GM18508 (cell line): ENCODE measurements at regions not wholly inside any gene's neighbourhood (a gene's known extent, or its start where the extent isn't known, plus 50 kb on each side); places are given as distances from the start of the nearest gene placed in this dataset.

Experiments used
- ATAC-seq: cut with Tn5 transposase; IDR thresholded peaks from one replicate; pipeline ENCODE4 v1.9.1; 2021; ENCODE audit warnings: moderate number of reproducible peaks; ENCODE audit not compliant: insufficient read depth, unreplicated experiment

DNA sequence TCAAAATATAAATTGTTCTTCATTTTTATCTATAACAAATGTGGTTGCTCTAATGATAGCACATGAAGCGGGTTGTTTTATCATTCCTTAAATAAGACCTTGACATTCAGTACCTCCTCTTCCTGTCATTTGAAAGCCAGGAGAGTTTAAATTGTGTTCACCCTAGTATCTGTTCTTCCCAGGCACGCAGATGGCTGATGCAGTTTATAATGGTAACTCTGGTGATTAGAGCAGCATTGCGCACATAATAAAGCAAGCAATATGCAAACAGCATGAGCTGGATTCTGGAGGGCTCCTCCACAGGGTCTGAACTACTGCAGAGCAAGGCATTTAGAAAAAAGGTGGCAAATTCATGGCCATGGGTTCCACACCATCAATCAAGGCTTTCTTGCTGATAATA is 307.8 kb downstream of the ENC1 start:
- no peak for ATAC-seq

DNA sequence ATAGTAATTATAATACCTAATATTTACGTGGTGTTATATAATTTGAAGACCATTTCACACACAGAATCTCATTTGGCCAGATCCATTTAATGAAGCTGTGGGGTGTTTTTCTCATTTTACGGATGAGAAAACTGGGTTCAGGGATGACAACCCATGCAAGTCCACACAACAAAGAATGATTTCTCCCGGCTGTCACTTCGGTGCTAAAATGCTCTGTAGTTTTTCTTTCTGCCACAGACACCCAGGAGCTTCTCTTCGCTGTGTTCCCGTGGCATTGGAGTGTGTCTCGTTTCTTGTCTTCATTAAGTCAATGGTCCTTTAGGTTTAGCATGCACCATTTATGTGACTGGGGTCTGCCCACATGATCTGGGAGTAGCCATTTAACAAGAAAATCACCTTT is 308.5 kb downstream of the ENC1 start:
- ATAC-seq, result no peak

DNA sequence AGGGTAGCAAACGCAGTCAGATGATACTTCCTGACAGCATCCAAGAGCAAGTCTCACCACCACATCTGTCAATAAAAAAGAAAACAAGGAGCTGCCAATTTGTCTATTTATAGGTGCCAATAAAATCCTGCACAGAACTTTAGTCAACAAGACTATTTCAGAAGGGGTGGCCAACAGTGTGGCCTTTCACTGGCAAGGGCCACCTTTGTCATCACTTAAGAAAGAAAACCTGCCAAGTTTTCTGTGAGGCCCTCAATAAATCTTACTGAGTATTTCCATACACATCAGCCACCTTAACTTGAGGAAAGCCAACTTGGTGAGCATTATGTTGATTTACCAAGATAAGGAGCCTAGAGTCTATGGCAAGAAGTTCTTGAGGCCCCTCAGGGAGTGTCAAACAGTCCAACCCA is 312.3 kb downstream of the ENC1 start:
- no peak for ATAC-seq

DNA sequence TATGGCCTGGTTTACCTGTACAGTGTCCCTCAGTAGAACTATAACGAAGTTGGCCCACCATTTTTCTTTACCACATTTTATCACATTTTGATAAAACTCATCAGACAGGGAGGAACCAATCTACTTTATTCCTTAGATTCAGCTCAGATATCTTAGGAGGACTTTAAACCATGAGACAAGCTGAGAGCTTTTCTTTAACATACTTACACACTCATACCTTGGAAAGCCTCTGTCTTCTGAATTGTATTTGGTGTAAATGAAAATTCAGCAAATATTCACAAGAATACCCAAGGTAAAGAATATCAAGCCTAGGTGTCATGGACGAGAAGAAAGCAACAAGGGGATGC is 313.2 kb downstream of the ENC1 start:
- ATAC-seq, result no peak

DNA sequence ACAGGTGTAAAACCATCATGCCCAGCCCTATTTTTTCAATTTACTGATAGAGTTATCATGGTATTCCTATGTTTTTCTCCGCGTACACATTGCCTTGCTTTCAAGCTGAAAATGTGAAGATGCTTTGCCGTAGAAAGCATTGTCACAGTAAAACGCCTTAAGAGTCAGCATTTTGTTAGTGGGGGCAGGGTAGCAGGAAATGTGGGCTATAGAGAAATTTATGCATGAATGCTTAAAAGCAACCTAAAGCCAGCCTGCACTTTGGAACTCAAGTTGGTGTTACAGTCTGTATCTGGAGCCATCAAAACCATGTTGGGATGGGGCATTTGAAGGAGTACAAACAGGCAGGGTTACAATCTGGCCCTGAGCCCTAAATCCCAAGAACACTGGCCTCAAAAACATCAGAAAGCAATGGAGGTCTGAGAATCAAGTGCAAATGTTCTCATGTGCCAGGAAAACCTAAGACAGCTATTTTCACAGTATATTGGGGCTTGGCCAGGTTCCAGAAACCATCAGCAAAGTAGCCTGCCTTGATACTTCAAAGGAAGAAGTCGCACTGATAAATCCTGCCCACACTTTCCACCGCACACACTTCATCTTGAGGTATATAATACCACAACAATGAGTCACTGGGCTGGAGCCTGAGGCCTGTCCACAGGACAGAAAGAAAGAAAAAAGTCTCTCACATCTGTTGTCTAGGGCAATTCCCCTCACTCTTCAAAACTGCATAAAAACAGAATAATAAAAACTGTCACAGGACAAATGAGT is 313.8 kb downstream of the ENC1 start:
- ATAC-seq, result peak; percentile 80

DNA sequence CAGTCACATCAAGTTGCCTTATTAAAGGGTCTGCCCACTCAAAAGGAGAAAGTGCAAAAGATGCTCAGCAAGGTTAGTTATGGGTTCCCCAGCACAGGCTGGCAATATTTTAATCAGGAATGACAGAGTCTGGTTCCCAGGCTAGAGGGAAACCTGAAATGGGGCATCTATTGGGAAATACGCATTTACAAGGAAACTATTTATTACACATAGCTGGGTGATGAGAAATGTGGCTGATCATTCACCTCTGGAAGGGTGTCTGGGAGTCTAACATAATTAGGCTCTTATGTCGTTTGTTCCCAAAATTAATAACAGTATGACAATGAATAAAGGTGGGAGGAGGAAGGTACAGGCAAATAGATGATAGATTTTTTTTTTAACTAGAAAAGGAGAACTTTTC is 314.7 kb downstream of the ENC1 start:
- no peak for ATAC-seq

DNA sequence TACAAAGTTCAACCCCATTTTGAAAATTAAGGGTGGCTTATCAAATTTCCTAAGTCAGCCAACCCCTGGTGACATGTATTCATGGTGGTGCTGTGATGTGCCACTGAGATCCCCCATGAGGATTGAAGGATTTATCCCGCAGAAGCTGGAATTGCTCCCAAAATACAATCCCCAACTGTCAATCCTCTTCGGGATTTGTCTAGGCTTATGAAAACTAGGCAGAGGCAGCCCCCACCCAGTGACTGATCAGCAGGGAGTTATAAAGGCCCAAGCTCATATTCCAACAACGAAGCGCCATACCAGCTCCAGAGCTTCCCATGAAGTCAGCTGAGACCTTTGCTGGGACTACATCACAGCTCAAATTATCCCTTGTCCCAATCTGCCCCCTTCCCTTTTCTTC is 316.0 kb downstream of the ENC1 start:
- ATAC-seq, result no peak

DNA sequence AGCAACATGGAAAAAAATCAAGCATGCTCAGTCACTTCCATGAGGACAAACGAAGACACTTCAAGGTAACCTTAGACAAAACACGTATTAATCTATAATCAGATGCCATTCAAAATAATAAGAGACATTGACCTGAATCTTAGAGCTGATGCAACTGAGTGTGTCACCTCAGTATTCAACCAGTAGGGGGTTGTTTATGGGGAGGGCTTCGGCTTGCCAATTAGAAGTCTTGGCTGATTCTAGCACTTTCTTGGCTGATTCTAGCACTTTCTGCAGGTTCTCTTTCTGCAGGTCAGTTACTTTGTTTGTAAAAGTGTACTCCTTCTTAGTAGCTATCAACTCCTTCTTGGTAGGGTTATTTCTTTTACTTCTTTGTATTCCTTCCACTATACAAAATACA is 317.6 kb downstream of the ENC1 start:
- no peak for ATAC-seq

DNA sequence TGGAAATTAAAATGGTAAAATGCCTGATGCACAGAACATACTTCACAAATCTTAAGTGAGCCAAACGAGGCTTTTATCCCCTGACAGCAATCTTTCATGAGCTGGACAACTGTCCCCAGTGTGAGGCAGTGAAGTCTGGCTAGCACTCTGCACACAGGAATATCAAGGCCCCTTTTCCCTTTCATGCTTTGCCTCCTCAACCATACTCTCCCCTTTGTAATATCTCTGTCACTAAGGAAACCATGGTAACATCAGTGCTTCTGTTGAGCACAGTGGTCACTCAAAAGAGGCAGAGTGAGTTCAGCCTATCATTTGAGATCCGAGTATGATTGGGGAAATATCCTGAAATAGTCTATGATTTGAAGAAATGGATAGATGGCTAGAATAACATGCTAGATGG is 318.3 kb downstream of the ENC1 start:
- ATAC-seq, result no peak

DNA sequence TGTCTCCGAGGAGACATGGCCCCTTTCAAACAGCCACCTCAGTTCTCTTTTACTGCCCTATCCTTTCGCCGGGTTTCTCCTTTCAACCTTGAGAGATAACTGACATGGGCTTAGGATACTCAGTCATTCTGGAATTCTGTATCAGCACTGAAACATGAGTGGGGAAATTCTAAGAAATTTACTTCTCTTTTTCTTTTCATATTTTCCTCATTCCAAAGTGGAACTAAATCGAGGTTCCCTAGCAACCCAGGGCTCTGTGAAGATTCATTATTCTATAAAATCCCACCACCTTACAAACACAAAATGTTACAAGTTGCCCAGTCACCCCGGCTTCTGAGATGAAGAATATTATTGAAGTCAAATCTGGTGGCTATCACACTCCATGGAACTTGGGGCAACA is 319.2 kb downstream of the ENC1 start:
- no peak for ATAC-seq

DNA sequence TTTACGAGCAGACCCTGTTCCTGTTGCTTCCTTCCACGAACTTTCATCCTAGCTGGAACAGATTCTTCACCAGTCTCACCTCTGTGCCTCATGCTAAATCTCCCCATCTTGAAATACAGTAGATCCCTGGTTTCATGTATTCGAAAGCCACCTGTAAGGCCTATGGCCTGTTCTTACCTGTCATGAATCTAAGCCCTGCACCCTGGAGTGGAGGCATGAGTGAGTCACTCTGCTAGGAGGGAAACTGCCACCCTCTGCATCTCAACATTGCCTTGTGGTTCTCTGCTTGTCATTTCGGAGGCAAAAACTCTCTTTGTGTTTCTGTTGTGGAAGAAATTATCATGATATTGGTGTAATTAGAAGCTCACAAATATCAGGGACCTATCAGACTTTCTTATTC is 320.0 kb downstream of the ENC1 start:
- ATAC-seq, result no peak

DNA sequence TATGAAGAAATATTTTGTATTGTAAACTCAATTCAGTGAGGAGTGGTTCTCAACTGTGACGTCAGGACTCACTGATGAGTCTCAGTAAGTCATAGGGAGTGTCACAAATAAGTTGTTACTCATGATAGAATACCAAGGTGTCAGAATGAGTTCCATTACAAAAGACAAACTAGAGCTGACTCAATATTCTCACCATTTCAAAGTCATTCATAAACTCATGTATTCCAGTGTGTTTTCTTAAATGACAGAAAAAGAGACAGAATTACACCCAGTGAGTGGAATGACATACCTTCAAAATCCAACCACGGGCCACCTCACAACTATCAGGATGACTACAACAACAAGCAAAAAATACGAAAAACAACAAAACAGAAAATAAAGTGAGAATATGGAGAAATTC is 321.5 kb downstream of the ENC1 start:
- no peak for ATAC-seq

DNA sequence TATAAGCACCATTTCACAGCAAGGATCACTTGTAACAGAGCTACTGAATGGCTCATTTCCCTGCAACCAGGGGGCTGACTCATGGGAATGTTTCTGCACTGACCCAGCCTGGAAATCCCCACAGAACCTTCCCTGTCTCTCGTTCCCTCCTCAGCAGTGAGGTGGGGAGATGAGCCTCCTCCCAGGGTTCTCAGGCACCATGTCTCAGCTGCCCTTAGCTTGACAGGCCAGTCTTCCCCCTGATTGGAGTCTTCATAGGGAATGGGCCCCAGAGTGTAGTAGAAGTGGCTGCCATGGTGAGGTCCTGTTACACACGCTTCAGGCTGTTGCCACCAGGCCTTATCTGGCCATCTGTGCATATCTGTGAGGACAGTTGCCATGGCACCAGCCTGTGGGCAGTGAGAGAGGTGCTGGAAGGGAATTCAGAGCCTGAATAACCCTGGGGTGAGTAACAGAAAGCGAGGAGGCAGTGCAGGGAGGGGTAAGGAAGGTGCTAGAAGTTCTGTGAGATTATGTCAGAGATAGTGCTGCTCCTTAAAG is 324.4 kb downstream of the ENC1 start:
- no peak for ATAC-seq

DNA sequence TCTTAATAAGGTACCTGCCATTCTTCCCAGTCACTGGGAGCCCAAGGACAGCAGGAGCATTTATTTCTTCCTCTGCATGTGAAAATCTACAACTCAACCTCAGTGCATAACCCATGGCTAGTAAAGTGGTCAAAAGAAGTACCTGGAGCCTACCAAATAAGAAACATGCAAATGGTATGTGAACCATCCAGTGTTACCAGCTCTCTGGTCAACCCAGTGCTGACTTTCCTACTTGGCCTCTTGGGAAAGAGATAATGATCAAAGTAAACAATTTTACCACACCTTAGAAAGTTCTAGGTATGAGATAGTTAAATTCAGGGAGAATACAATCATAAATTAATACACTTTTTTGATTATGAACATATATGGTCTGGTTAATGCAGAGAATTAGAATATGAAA is 325.6 kb downstream of the ENC1 start:
- ATAC-seq, result no peak

DNA sequence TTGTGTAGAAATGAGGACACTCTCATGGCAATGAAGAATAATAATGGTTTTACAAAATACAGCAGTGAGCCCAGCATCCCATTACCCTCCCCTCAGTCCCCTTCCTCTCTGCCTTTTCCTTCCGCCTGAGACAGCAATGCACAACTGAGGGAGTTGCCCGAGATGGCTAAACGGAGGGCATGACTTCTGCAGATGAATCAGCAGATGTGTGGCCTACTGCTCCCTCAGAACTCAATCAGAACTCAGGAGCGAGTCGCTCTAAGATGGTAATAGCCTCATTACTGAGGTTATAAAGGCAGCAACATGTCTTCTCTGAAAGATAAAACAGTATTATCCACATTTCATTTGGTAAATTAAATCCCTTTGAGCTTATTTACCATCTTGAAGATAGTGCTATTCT is 326.6 kb downstream of the ENC1 start:
- no peak for ATAC-seq

DNA sequence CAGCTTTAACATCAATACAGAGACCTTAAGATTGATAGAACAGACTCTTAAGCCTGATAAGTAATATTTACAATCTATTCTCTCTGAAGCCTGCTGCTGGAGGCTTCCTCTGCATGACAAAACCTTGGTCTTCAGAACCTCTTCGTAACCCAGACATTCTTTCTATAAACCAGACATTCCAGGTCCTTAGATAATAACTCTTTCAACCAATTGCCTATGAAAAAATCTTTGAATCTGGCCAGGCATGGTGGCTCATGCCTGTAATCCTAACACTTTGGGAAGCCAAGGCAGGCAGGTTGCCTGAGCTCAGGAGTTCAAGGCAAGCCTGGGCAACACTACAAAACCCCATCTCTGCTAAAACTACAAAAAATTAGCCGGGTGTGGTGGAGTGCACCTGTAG is 327.8 kb downstream of the ENC1 start:
- ATAC-seq, result no peak

DNA sequence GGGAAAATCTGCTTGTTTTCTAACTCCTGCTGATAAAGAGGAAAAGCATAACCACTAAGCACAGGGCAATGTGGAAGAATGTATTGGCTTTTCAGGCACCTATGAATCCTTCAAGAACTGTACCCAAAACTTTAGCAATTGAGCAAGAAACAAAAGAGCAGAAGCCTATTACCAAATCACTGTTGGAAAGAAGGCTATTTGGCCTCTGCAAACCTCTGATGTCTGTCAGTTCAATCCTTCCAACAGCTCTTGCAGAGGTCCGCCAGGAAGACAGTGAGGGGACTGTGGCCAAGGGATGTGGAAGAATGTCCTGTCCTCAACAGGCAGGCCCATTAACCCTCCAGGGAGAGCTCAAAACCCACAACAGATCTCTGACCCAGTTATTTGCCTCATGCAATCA is 328.6 kb downstream of the ENC1 start:
- ATAC-seq, result no peak

DNA sequence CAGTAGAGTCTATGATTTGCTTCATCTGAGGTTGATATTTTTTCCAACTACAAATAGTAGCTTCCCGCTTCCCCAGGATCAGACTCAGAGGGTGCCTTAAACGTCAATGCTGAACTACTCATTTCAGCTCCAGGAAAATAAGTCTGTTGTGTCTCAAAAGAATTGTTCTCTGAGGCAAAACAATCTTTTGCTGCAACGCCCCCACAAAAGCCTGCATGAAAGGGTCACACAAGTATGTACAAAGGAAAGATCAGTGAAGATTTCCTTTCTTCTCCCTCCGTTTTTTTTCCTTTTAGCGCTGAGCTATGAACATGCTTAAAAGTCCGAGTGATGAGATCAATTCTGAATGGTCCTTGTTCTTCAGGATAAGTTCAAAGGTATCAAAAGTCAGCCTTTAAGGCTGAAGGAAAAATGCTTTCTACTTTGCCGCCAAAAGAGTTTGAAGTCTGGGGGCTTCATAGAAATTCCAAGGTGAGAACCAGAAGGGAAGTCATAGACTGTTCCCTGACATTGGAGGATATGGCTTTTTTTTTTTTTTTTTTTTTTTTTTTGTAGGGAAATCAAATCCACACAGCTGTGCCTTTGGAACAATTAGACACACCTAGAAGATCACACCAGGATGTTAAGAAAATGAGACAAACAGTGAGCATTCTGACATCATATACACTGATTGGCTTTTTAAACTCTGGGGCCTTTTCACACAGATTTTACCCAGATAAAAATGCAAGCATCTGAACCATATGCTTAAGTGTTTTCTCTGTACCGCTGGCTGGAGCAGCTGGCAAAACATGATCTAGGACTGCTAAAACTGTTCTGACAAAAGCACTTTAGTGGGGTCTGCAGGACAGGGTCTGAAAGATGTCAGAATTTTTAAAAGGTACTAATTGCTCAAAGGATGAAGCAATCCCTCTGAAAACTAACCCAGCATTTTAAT is 329.3 kb downstream of the ENC1 start:
- no peak for ATAC-seq

DNA sequence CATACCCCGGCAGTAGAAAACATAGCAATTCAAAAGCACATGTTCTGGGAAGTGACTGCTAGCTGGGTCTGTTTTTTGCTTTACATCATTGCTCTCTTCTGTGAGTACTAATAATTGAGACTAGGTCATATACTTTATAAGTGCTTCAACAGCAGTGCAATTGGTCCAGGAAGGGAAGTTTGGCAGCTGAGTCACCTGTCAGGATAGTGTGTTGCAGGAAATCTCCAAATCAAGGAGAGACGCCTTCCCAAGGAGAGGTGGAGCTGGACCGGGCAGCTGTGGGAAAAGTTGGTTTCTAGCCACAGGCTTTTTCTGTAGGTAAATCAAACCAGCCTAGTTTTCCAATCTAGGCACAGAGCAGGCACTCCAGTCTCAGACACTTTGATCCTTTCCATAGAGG is 330.1 kb downstream of the ENC1 start:
- no peak for ATAC-seq

DNA sequence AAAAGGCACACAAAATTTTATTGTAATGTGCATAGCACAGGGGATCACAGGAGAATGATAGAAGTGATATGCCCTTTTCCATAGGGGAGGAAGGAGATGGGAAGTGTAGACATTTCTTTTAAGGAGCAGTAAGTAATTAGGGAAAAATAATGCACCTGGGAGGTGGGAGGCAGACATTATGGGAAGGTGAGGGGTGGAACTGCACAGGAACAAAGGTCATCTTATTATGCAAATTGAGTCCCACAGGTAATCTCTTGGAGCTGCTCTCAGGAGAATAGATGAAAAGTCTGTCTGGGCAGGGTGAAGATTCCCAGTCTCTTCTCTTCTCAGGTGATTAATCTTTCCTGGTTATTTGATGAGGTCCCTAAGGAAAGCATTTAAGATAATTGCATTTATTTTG is 331.5 kb downstream of the ENC1 start:
- no peak for ATAC-seq

DNA sequence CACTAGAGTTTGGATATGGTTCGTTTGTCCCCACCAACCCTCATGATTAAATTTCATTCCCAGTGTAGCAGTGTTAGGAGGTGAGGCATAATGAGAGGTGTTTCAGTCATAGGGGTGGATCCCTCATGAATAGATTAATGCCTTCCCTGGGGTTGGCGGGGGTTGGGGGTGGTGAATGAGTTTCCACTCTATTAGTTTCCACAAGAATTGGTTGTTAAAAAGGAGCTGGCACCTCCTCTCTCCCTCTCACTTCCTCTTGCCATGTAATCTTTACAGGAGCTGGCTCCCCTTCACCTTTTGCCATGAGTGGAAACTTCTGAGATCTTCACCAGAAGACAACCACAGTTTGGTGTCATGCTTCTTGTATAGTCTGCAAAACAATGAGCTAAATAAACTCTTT is 333.7 kb downstream of the ENC1 start:
- no peak for ATAC-seq

DNA sequence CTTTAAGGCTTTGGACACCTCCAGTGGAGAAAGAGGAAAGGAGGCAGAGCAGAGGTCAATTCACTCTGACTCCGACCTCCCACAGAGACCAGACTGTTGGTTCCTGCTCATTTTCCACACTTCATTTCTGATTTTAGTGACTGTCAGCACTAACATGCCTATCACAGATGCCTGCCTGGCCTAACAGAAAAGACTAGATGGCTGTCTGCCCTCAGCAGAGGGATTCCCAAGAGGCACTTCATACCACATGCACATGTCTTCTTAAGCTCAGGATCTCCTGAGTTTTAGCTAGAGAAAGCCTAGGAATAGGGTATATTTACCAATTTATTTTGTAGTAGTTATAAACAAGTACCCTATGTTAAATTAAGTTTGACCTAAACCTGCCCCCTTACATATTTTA is 336.0 kb downstream of the ENC1 start:
- ATAC-seq, result no peak
